Neural progenitor cell (in vitro differentiated cells): ENCODE measurements at regions not wholly inside any gene's neighbourhood (a gene's known extent, or its start where the extent isn't known, plus 50 kb on each side); places are given as distances from the start of the nearest gene placed in this dataset.

ENCODE experiments used
- EZH2 ChIP-seq: fragments of 200-600 bp; sonication (generic); IDR thresholded peaks from 2 replicates; pipeline ENCODE4 v1.6.1; 2017; ENCODE audit warnings: antibody characterized with exemption, mild to moderate bottlenecking, moderate library complexity
- EZH2phosphoT487 ChIP-seq: fragments of 200-600 bp; sonication (generic); IDR thresholded peaks from 2 replicates; pipeline ENCODE4 v1.6.1; 2017; ENCODE audit warnings: antibody characterized with exemption
- TF ChIP-seq, protein P1 (sequence below): fragments of 200-600 bp; sonication (generic); IDR thresholded peaks from 2 replicates; pipeline ENCODE4 v1.5.1; 2017; ENCODE audit warnings: antibody characterized with exemption, mild to moderate bottlenecking

DNA sequence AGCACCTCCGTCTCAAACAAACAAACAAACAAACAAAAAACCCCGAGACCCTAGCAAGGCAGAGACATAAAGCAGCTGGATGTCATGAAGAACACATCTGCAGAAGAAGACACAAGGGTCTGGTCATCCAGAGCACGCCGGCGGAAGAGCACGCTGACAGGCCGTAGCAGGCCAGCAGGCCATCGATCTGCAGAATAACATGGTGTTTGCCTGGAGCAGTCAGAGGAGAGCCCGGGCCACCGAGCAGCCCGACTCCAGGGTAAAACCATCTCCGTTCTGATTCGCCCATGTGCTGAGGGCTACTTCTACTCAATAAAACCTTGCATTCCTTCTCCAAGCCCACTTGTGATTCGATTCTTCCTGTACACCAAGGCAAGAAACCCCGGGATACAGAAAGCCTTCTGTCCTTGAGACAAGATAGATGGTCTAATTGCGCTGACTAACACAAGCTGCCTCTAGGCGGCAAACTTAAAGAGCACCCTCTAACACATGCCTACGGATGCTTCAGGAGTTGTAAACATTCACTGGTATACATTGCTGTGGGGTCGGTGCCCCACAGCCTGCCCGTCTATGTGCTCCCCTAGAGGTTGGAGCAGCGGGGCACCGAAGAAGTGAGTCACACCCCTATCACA lies 549.8 kb upstream of the NRXN1 start:
- TF ChIP-seq, protein P1, sequence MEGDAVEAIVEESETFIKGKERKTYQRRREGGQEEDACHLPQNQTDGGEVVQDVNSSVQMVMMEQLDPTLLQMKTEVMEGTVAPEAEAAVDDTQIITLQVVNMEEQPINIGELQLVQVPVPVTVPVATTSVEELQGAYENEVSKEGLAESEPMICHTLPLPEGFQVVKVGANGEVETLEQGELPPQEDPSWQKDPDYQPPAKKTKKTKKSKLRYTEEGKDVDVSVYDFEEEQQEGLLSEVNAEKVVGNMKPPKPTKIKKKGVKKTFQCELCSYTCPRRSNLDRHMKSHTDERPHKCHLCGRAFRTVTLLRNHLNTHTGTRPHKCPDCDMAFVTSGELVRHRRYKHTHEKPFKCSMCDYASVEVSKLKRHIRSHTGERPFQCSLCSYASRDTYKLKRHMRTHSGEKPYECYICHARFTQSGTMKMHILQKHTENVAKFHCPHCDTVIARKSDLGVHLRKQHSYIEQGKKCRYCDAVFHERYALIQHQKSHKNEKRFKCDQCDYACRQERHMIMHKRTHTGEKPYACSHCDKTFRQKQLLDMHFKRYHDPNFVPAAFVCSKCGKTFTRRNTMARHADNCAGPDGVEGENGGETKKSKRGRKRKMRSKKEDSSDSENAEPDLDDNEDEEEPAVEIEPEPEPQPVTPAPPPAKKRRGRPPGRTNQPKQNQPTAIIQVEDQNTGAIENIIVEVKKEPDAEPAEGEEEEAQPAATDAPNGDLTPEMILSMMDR: no peak
- no peak for TF ChIP-seq EZH2
- no peak for TF ChIP-seq EZH2phosphoT487
